Urothelium cell line (cell line): ENCODE measurements at regions not wholly inside any gene's neighbourhood (a gene's known extent, or its start where the extent isn't known, plus 50 kb on each side); places are given as distances from the start of the nearest gene placed in this dataset.
A peak's percentile ranks its signal among the peaks of the same experiment; 100 is the strongest.

Experiments used
- DNase-seq: peaks from one replicate; pipeline ENCODE4 v3.0.0; 2011; ENCODE audit warnings: low spot score, mixed read lengths
- FAIRE-seq: peaks from 2 replicates; lab custom pipeline; 2011; peaks lifted over from hg19 to GRCh38; lab: Jason Lieb, UNC

GRCh38 chr3:94935738-94936580, 873.1 kb downstream of the NSUN3 start:
- DNase-seq (no peak), FAIRE-seq (no peak)

GRCh38 chr3:94937980-94938379, 875.1 kb downstream of the NSUN3 start:
- FAIRE-seq (no peak), DNase-seq (no peak)

GRCh38 chr3:94946683-94947082, 883.8 kb downstream of the NSUN3 start:
- FAIRE-seq (no peak), DNase-seq (no peak)

- DNase-seq = no peak
- FAIRE-seq = peak; percentile 5
Measured at GRCh38 chr3:94961423-94962100, 898.7 kb downstream of the NSUN3 start.

- DNase-seq = no peak
- FAIRE-seq = no peak
Measured at GRCh38 chr3:94965867-94966475, 903.1 kb downstream of the NSUN3 start.

- DNase-seq (no peak), FAIRE-seq (no peak)
Measured at GRCh38 chr3:94967196-94967595, 904.3 kb downstream of the NSUN3 start.

GRCh38 chr3:94968519-94968918, 905.7 kb downstream of the NSUN3 start:
- FAIRE-seq (no peak), DNase-seq (no peak)

- DNase-seq (no peak), FAIRE-seq (no peak)
Measured at GRCh38 chr3:94972066-94972465, 909.2 kb downstream of the NSUN3 start.

GRCh38 chr3:94978084-94978483, 915.2 kb downstream of the NSUN3 start:
- no peak for FAIRE-seq

GRCh38 chr3:94985778-94986177, 922.9 kb downstream of the NSUN3 start:
- no peak for DNase-seq
- no peak for FAIRE-seq

More at GRCh38 chr3:94978084-94978483, 915.2 kb downstream of the NSUN3 start:
- no peak for DNase-seq

GRCh38 chr3:94990952-94991705, 928.3 kb downstream of the NSUN3 start:
- FAIRE-seq (no peak), DNase-seq (no peak)

- no peak for FAIRE-seq
Measured at GRCh38 chr3:94996743-94997142, 933.9 kb downstream of the NSUN3 start.

GRCh38 chr3:95002438-95003046, 939.7 kb downstream of the NSUN3 start:
- DNase-seq (no peak), FAIRE-seq (no peak)

More at GRCh38 chr3:94996743-94997142, 933.9 kb downstream of the NSUN3 start:
- no peak for DNase-seq

- no peak for FAIRE-seq
- no peak for DNase-seq
Measured at GRCh38 chr3:95028688-95029087, 965.8 kb downstream of the NSUN3 start.

- DNase-seq (no peak), FAIRE-seq (no peak)
Measured at GRCh38 chr3:95029644-95030043, 966.8 kb downstream of the NSUN3 start.

- no peak for FAIRE-seq
Measured at GRCh38 chr3:95036526-95037021, 973.7 kb downstream of the NSUN3 start.

GRCh38 chr3:95037097-95037496, 974.2 kb downstream of the NSUN3 start:
- FAIRE-seq = no peak
- DNase-seq = no peak

More at GRCh38 chr3:95036526-95037021, 973.7 kb downstream of the NSUN3 start:
- DNase-seq = no peak

- FAIRE-seq = no peak
Measured at GRCh38 chr3:95037927-95038326, 975.1 kb downstream of the NSUN3 start.

GRCh38 chr3:95044101-95044500, 981.2 kb downstream of the NSUN3 start:
- FAIRE-seq = no peak

More at GRCh38 chr3:95037927-95038326, 975.1 kb downstream of the NSUN3 start:
- no peak for DNase-seq

GRCh38 chr3:95048564-95048963, 985.7 kb downstream of the NSUN3 start:
- DNase-seq (no peak), FAIRE-seq (no peak)

More at GRCh38 chr3:95044101-95044500, 981.2 kb downstream of the NSUN3 start:
- DNase-seq = no peak
